WI38 (cell line): ENCODE measurements at regions not wholly inside any gene's neighbourhood (a gene's known extent, or its start where the extent isn't known, plus 50 kb on each side); places are given as distances from the start of the nearest gene placed in this dataset.

Experiments
- H3K4me3 ChIP-seq: 2 replicates; pipeline ENCODE4 v1.5.1; 2011; ENCODE audit warnings: low read depth, mild to moderate bottlenecking, control low read depth, low read length
- CTCF ChIP-seq: IDR thresholded peaks from 2 replicates; pipeline ENCODE4 v1.5.1; 2012; ENCODE audit warnings: low read depth, mild to moderate bottlenecking, control low read depth, low read length

GRCh38 chr16:76193906-76194615 is 83.1 kb upstream of the CNTNAP4 start:
- TF ChIP-seq CTCF = no peak
- no peak overlapping the region for H3K4me3 ChIP-seq

GRCh38 chr16:76194616-76195015 is 82.6 kb upstream of the CNTNAP4 start:
- no peak for TF ChIP-seq CTCF
- H3K4me3 ChIP-seq = no peak overlapping the region

- no peak for TF ChIP-seq CTCF
- no peak overlapping the region for H3K4me3 ChIP-seq
These were observed 82.1 kb upstream of the CNTNAP4 start for GRCh38 chr16:76195056-76195455.

- no peak overlapping the region for H3K4me3 ChIP-seq
- no peak for TF ChIP-seq CTCF
These were observed 81.6 kb upstream of the CNTNAP4 start for GRCh38 chr16:76195648-76196047.

GRCh38 chr16:76197900-76198299 is 79.3 kb upstream of the CNTNAP4 start:
- no peak for TF ChIP-seq CTCF
- no peak overlapping the region for H3K4me3 ChIP-seq

- TF ChIP-seq CTCF = no peak
- no peak overlapping the region for H3K4me3 ChIP-seq
These were observed 77.5 kb upstream of the CNTNAP4 start for GRCh38 chr16:76199681-76200220.

GRCh38 chr16:76201385-76201784 is 75.8 kb upstream of the CNTNAP4 start:
- no peak overlapping the region for H3K4me3 ChIP-seq
- no peak for TF ChIP-seq CTCF
